Neutrophil (primary cell): ENCODE measurements at regions not wholly inside any gene's neighbourhood (a gene's known extent, or its start where the extent isn't known, plus 50 kb on each side); places are given as distances from the start of the nearest gene placed in this dataset.

Experiments
- H3K27ac ChIP-seq: fragments of 200-600 bp; sonication (generic); 2 replicates; pipeline ENCODE4 v1.5.1; 2016; ENCODE audit warnings: mild to moderate bottlenecking, moderate library complexity
- H3K27me3 ChIP-seq: fragments of 200-600 bp; sonication (generic); 2 replicates; pipeline ENCODE4 v1.6.0; 2016; ENCODE audit warnings: mild to moderate bottlenecking
- H3K36me3 ChIP-seq: fragments of 200-600 bp; sonication (generic); 2 replicates; pipeline ENCODE4 v1.5.1; 2017
- H3K4me1 ChIP-seq, 2 experiments: fragments of 200-600 bp in 1 of 2; sonication (generic) in 1 of 2; 1 replicate in 1 of 2; 2 replicates in 1 of 2; pipeline versions ENCODE4 v1.5.1 to v1.6.1; 2013 to 2016; ENCODE audit warnings: low read depth in 1 of 2, low read length in 1 of 2, mild to moderate bottlenecking in 1 of 2, moderate library complexity in 1 of 2; ENCODE audit not compliant: control insufficient read depth in 1 of 2, insufficient read depth in 1 of 2
- H3K4me3 ChIP-seq, 2 experiments: fragments of 200-600 bp in 1 of 2; sonication (generic) in 1 of 2; 1 replicate in 1 of 2; 2 replicates in 1 of 2; pipeline ENCODE4 v1.5.1; 2013 to 2016; ENCODE audit warnings: low read depth in 1 of 2, low read length in 1 of 2, mild to moderate bottlenecking in 1 of 2, moderate library complexity in 1 of 2
- H3K9me3 ChIP-seq: fragments of 200-600 bp; sonication (generic); 2 replicates; pipeline ENCODE4 v1.5.1; 2016
- CTCF ChIP-seq: fragments of 200-600 bp; sonication (generic); IDR thresholded peaks from 2 replicates; pipeline ENCODE4 v1.5.1; 2016; ENCODE audit warnings: antibody characterized with exemption

- H3K27ac ChIP-seq: no peak overlapping the region
- H3K36me3 ChIP-seq: no peaks in the 10 kb centered on the region
- no peak for TF ChIP-seq CTCF
- H3K9me3 ChIP-seq: no peaks in the 10 kb centered on the region
- H3K4me3 ChIP-seq: no peak overlapping the region
- no peaks in the 10 kb centered on the region for H3K4me1 ChIP-seq
- H3K27me3 ChIP-seq: peaks cover 12% of the 10 kb centered on the region
These were observed 105.8 kb upstream of the SDK2 start for GRCh38 chr17:73749928-73750605.

GRCh38 chr17:73750975-73751374 is 106.7 kb upstream of the SDK2 start:
- no peaks in the 10 kb centered on the region for H3K9me3 ChIP-seq
- H3K4me3 ChIP-seq: no peak overlapping the region
- H3K4me1 ChIP-seq: no peaks in the 10 kb centered on the region
- no peaks in the 10 kb centered on the region for H3K36me3 ChIP-seq
- TF ChIP-seq CTCF: no peak
- no peak overlapping the region for H3K27ac ChIP-seq
- peaks cover 12% of the 10 kb centered on the region for H3K27me3 ChIP-seq

- H3K27ac ChIP-seq: no peak overlapping the region
- H3K27me3 ChIP-seq: peaks cover 9% of the 10 kb centered on the region
- H3K4me1 ChIP-seq: no peaks in the 10 kb centered on the region
- H3K9me3 ChIP-seq: no peaks in the 10 kb centered on the region
- TF ChIP-seq CTCF: no peak
- H3K4me3 ChIP-seq: no peak overlapping the region
- no peaks in the 10 kb centered on the region for H3K36me3 ChIP-seq
These were observed 109.7 kb upstream of the SDK2 start for GRCh38 chr17:73753751-73754496.

GRCh38 chr17:73754886-73755400 is 110.7 kb upstream of the SDK2 start:
- Histone ChIP-seq H3K36me3 (no peaks in the 10 kb centered on the region), H3K27me3 (peaks cover 9% of the 10 kb centered on the region), H3K27ac (no peak overlapping the region), H3K4me3 (no peak overlapping the region), H3K4me1 (no peaks in the 10 kb centered on the region), H3K9me3 (no peaks in the 10 kb centered on the region)
- TF ChIP-seq CTCF: no peak

GRCh38 chr17:73757420-73757819 is 113.2 kb upstream of the SDK2 start:
- no peak overlapping the region for H3K4me3 ChIP-seq
- H3K4me1 ChIP-seq: no peaks in the 10 kb centered on the region
- H3K36me3 ChIP-seq: no peaks in the 10 kb centered on the region
- no peak overlapping the region for H3K27ac ChIP-seq
- H3K27me3 ChIP-seq: peaks cover 9% of the 10 kb centered on the region
- H3K9me3 ChIP-seq: no peaks in the 10 kb centered on the region
- no peak for TF ChIP-seq CTCF
